ENCODE measurements at regions not wholly inside any gene's neighbourhood (a gene's known extent, or its start where the extent isn't known, plus 50 kb on each side); places are given as distances from the start of the nearest gene placed in this dataset.

DNA sequence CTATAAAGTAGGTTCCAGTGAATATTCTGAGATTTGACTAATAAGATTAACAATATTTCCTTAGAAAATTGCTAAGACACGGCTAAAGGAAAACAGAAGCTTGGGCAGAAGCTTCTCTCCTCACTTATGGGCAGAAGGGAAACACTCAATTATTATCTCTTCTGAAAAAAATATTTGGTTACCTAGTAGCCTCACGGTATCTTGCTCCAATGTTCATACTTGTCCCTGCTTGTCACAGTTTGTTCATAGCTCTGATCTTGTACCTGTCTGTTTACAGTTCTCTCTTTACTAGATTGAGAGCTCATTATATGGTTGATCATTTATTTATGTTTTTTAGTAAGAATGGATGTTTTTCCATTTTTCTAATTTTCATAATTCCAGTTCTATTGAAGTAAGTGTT, 458.0 kb upstream of the ATP2B1 start:
- Histone ChIP-seq H3K36me3 (ENCODE audit: control insufficient read depth, insufficient read depth, low read length) (no peaks in the 10 kb centered on the region), H3K27me3 (ENCODE audit: control insufficient read depth, insufficient read depth, low read length) (no peaks in the 10 kb centered on the region; the same call in 1 of the 2 replicates), H3K4me3 (ENCODE audit: low read depth, low read length) (no peak overlapping the region)
- ChIA-PET POLR2A (no interaction called here), CTCF (no interaction called here)
- no peak for DNase-seq (ENCODE audit: low read depth)
- no peak for TF ChIP-seq CTCF (IDR thresholded peaks at IDR 0.05; ENCODE audit: insufficient read depth, low read depth, low read length)

DNA sequence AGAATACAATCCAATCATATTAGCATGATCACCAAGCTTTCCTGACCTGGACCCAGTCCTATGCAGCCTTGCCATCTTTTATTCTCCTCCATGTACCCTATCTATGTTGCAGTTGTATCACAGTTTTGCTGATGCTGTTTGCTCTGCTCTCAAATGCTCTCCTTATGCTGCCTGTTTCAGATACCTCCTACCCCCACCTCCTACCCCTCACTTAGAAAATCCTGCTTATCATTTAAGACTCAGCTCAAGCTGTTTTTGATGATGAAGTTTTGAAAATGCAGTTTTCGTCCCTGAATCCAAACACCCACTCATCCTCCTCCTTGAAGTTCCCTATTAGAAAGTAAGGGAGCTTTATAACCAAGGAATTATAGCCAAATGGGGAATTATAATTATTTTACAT, 457.4 kb upstream of the ATP2B1 start:
- TF ChIP-seq CTCF (IDR thresholded peaks at IDR 0.05; ENCODE audit: insufficient read depth, low read depth, low read length), result no peak
- Histone ChIP-seq H3K36me3 (ENCODE audit: control insufficient read depth, insufficient read depth, low read length) (no peaks in the 10 kb centered on the region), H3K4me3 (ENCODE audit: low read depth, low read length) (no peak overlapping the region), H3K27me3 (ENCODE audit: control insufficient read depth, insufficient read depth, low read length) (no peaks in the 10 kb centered on the region)
- ChIA-PET POLR2A (no interaction called here), CTCF (no interaction called here)
- no peak for DNase-seq (ENCODE audit: low read depth)

DNA sequence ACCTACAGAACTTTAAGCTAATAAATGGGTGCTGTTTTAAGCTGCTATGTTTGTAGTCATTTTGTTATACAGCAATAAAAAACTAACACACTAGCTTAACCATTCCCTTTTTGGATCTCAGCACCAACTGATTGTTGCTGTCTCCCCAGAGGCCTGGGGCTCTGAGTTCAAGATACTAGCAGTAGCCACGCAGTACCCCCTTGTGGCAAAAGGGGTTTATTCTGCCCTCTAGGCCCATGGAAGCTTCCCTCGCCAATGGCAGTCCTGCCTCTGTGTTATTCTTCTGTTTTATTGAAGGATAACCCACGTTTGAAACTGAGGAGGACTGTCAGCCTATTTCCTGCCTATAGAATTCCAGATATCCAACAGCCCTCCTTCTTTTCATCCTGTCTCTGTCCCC, 455.3 kb upstream of the ATP2B1 start:
- TF ChIP-seq CTCF (IDR thresholded peaks at IDR 0.05; ENCODE audit: insufficient read depth, low read depth, low read length), result no peak
- no peak overlapping the region for H3K4me3 ChIP-seq (ENCODE audit: low read depth, low read length)

DNA sequence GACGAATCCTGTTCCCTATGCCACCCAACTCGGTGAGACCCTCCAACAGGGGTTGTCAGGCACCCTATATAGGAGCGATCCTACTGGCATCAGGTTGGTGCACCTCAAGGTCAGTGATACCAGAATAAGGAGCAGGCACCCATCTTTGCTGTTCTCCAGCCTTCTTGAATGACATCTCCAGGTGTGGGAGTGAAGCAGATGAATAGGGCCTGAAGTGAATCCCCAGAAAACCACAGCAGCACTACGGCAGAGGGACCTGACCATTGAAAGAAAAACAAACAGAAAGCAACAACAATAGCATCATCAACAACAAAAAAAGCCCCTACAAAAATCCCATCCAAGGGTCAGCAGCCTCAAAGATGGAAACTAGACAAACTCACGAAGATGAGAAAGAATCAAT, 445.2 kb upstream of the ATP2B1 start:
- ChIA-PET CTCF (no interaction called here), POLR2A (no interaction called here)
- no peak for DNase-seq (ENCODE audit: low read depth)
- Histone ChIP-seq H3K27me3 (ENCODE audit: control insufficient read depth, insufficient read depth, low read length) (no peaks in the 10 kb centered on the region), H3K4me3 (ENCODE audit: low read depth, low read length) (no peak overlapping the region), H3K36me3 (ENCODE audit: control insufficient read depth, insufficient read depth, low read length) (no peaks in the 10 kb centered on the region)
- TF ChIP-seq CTCF (IDR thresholded peaks at IDR 0.05; ENCODE audit: insufficient read depth, low read depth, low read length), result no peak

More for the DNA sequence above, 455.3 kb upstream of the ATP2B1 start:
- ChIA-PET POLR2A (no interaction called here), CTCF (interaction anchor here (0.5 to 1.5 kb wide), 4 partner anchors 8 to 620 kb away, joined by 3 to 4 read pairs (median 3); no protein-coding TSS in a partner anchor)
- no peaks in the 10 kb centered on the region for H3K27me3 ChIP-seq (ENCODE audit: control insufficient read depth, insufficient read depth, low read length)
- DNase-seq (ENCODE audit: low read depth), result no peak
- H3K36me3 ChIP-seq (ENCODE audit: control insufficient read depth, insufficient read depth, low read length), result no peaks in the 10 kb centered on the region

DNA sequence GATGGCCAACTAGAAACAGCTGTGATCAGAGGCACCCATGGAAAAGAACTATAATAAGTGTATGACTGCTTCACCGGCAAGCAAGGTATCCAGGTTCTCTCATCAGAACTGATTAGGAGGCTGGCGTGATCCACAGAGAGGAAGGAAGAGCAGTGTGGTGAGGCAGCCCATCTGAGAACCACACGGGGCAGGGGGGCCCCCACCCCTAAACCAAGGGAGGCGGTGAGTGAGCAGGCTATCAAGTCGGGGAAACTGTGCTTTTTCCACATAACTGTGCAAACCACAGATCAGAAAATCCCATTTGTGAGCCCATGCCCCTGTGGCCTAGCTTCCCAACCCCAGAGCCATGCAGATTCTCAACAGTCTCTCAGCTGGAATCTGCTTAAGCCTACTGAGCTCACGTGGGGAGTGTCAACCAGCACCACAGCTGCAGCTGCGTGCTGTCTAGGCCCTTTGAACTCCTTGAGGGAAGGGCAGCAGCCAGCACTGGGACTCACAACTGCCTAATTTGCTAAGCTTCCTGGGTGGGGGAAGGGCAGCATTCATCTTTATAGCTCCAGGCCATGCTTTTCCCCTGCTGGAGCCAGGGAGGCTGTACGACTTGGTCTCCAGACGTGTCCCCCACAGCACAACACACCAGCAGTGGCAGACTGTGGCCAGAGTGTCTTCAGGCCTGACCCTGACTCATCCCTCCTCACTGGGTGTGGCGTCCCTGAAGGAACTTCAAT, 444.4 kb upstream of the ATP2B1 start:
- Histone ChIP-seq H3K27me3 (ENCODE audit: control insufficient read depth, insufficient read depth, low read length) (no peaks in the 10 kb centered on the region), H3K4me3 (ENCODE audit: low read depth, low read length) (no peak overlapping the region), H3K36me3 (ENCODE audit: control insufficient read depth, insufficient read depth, low read length) (no peaks in the 10 kb centered on the region)
- DNase-seq (ENCODE audit: low read depth), result peak; percentile 2
- ChIA-PET POLR2A (no interaction called here), CTCF (no interaction called here)
- no peak for TF ChIP-seq CTCF (IDR thresholded peaks at IDR 0.05; ENCODE audit: insufficient read depth, low read depth, low read length)

Measured in BJ (cell line).